ENCODE measurements at regions not wholly inside any gene's neighbourhood (a gene's known extent, or its start where the extent isn't known, plus 50 kb on each side); places are given as distances from the start of the nearest gene placed in this dataset.

GRCh38 chr2:43043553-43043870 lies 182.9 kb downstream of the ZFP36L2 start:
- TF ChIP-seq CTCF (IDR thresholded peaks at IDR 0.05; ENCODE audit: low read depth, low read length, poor library complexity, severe bottlenecking): no peak
- TF ChIP-seq EZH2phosphoT487 (IDR thresholded peaks at IDR 0.05; ENCODE audit: borderline replicate concordance, low read length): no peak
